ENCODE measurements at regions not wholly inside any gene's neighbourhood (a gene's known extent, or its start where the extent isn't known, plus 50 kb on each side); places are given as distances from the start of the nearest gene placed in this dataset.

DNA sequence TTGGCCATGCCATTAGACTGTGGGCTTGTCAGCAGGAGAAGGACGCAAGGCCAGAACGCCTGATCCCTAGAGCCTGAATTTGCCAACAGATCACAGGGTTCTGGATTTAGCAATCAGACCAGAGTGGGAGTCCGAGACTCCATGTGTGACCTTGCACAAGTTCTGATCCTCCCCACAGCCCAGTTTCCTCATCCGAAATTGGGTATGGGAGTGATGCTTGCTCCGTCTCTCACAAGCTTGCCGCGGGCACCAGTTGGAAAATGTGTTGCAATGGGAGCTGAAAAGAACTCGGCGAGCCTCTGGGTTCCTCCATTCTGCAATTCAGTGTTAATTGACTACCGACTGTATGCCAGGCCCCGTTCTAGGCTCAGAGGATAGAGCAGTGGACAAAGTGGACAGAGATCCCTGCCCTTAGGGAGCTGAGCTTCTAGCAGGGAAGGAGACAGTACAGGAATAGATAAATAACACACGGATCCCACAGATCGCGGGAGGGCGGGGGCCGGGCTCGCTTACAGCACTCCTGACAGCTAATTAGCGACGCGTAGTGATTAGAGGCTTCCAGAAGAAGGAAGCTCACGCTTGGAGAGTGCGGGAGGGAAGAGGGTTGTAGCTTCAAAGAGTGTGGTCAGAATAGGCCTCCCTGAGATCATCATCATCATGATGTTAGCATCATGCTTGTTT lies 150.4 kb upstream of the CIBAR2 start:
- DNase-seq (ENCODE audit: low spot score in 2 of 2): no peak
- intact Hi-C loops (cut with DNase I; ENCODE audit: low total_unique reads): no loop called here
- TF ChIP-seq POLR2A (IDR thresholded peaks at IDR 0.05): no peak
- TF ChIP-seq, protein P1, sequence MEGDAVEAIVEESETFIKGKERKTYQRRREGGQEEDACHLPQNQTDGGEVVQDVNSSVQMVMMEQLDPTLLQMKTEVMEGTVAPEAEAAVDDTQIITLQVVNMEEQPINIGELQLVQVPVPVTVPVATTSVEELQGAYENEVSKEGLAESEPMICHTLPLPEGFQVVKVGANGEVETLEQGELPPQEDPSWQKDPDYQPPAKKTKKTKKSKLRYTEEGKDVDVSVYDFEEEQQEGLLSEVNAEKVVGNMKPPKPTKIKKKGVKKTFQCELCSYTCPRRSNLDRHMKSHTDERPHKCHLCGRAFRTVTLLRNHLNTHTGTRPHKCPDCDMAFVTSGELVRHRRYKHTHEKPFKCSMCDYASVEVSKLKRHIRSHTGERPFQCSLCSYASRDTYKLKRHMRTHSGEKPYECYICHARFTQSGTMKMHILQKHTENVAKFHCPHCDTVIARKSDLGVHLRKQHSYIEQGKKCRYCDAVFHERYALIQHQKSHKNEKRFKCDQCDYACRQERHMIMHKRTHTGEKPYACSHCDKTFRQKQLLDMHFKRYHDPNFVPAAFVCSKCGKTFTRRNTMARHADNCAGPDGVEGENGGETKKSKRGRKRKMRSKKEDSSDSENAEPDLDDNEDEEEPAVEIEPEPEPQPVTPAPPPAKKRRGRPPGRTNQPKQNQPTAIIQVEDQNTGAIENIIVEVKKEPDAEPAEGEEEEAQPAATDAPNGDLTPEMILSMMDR (IDR thresholded peaks at IDR 0.05): no peak
- WGBS, 2 donors: 85 to 88% methylated on average over 22 of the region's 22 CpGs
- no peak overlapping the region for H3K4me3 ChIP-seq (ENCODE audit: low read depth, poor library complexity, severe bottlenecking)

DNA sequence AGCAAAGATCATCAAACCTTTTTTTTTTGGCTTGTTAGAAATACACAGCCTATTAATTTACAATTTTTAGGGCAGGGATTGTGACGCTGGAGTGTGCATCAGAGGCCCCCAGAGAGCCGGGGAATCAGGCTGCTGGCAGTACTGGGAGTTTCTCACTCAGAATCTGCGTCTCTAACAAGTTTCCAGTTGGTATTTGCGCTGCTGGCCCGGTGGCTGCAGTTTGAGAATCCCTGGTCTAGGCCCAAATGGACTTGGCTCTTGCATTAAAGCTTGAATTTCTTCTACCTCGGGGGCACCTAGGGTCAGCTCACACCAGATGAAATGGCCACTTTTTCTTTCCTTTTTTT lies 150.9 kb upstream of the CIBAR2 start:
- no peak for DNase-seq (ENCODE audit: low spot score in 2 of 2)
- 71 to 79% methylated on average over 6 of the region's 6 CpGs for WGBS, 2 donors
- TF ChIP-seq POLR2A (IDR thresholded peaks at IDR 0.05): no peak
- TF ChIP-seq, protein P1 (IDR thresholded peaks at IDR 0.05): no peak
- no peak overlapping the region for H3K4me3 ChIP-seq (ENCODE audit: low read depth, poor library complexity, severe bottlenecking)
- intact Hi-C loops (cut with DNase I; ENCODE audit: low total_unique reads): no loop called here

DNA sequence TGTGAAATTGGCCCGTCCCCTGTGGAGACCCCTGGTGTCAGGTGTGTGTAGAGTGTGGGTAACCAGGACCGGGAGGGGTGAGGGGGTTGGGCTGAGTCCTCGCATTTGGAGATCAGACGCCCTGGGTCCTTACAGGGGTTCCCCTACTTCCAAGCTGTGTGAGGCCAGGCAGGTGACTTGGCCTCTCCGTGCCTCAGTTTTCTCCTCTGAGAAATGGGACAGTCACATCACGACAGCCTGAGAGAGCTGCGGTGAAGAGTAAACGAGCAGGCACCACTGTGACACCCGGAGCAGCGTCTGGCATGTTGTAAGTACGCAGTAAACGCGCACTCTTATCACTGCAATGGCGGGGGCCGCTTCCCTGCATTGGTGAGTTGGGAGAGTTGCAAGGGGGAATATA lies 152.5 kb upstream of the CIBAR2 start:
- TF ChIP-seq, protein P1 (IDR thresholded peaks at IDR 0.05): no peak
- no peak for TF ChIP-seq POLR2A (IDR thresholded peaks at IDR 0.05)
- no peak for DNase-seq (ENCODE audit: low spot score in 2 of 2)
- WGBS, 2 donors: 85 to 92% methylated on average over 15 of the region's 15 CpGs
- no peak overlapping the region for H3K4me3 ChIP-seq (ENCODE audit: low read depth, poor library complexity, severe bottlenecking)
- intact Hi-C loops (cut with DNase I; ENCODE audit: low total_unique reads): no loop called here

DNA sequence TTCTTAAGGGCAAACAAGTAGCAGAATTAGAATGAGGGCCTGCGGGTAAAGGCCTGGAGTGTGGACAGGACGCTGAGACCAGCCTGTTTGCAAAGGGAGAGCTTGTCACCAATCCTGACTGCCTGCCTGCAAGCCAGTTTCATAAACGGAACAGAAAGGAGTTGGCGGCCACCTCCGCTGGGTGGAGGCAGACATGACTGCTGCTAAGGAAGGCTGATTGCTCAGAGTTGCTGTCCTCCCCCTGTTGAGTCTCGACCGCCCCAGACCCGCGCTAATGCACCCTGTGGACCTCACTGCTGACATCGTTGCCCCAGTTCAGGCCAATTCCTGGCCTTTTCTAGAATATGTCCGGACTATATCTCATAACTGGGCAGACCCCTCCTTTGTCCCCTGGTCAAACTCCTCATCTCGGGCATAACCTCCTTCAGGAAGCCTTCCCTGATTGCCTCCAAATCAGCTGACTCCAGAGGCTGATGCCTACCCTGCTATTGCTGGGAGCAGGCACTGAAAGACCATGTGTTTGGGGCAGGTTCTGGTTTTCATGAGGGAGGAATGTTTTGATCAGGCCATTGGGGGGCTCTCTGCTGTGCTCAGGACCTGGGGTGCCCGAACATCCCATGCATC lies 153.0 kb upstream of the CIBAR2 start:
- intact Hi-C loops (cut with DNase I; ENCODE audit: low total_unique reads): no loop called here
- no peak for TF ChIP-seq POLR2A (IDR thresholded peaks at IDR 0.05)
- TF ChIP-seq, protein P1 (IDR thresholded peaks at IDR 0.05): no peak
- WGBS, 2 donors: 89% methylated on average over 13 of the region's 13 CpGs
- DNase-seq (ENCODE audit: low spot score in 2 of 2): no peak
- no peak overlapping the region for H3K4me3 ChIP-seq (ENCODE audit: low read depth, poor library complexity, severe bottlenecking)

DNA sequence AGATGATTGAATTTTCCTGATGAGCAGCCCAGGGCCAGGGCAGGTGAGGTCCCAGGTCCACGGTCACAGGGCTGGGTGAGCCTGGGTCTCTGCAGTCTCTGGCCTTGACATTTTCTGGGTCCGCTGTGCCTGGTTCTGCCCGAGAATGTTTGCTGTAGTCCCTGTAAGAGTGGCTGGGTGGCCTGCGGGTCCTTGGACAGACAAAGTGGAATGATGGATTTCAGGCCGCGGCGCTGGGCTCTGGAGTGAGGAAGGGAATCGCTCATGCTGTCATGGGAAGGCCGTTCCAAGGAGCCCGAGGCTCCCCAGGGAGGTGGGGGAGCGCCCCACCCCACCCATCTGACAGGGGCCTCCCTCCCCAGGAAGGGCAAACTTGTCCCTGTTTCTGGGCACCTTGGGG lies 153.5 kb upstream of the CIBAR2 start:
- no peak for TF ChIP-seq POLR2A (IDR thresholded peaks at IDR 0.05)
- TF ChIP-seq, protein P1 (IDR thresholded peaks at IDR 0.05): no peak
- no peak overlapping the region for H3K4me3 ChIP-seq (ENCODE audit: low read depth, poor library complexity, severe bottlenecking)
- no peak for DNase-seq (ENCODE audit: low spot score in 2 of 2)
- 86 to 92% methylated on average over 11 of the region's 11 CpGs for WGBS, 2 donors
- intact Hi-C loops (cut with DNase I; ENCODE audit: low total_unique reads): no loop called here

DNA sequence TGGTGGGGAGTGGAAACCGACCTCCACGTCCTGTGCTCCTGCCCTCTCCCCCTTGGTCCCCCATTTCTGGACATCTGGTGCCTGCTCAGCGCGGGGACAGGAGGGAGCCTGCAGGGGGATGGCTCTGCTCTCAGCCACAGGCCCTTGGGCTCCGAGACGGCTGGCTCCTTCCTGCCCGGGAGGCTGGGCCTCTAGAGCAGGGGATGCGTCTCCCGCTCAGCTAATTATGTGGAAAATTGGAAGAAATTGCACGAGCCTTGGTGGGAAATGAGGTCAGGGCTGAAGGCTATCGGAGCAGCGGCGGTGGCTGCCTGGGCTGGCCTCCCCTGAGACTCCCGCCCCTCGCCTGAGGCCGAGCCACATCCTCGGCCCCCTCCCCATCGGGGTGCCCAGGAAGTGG lies 154.6 kb upstream of the CIBAR2 start:
- TF ChIP-seq, protein P1 (IDR thresholded peaks at IDR 0.05): no peak
- TF ChIP-seq POLR2A (IDR thresholded peaks at IDR 0.05): no peak
- intact Hi-C loops (cut with DNase I; ENCODE audit: low total_unique reads): no loop called here
- 64 to 67% methylated on average over 18 of the region's 18 CpGs for whole genome bisulfite sequencing, 2 donors
- H3K4me3 ChIP-seq (ENCODE audit: low read depth, poor library complexity, severe bottlenecking): no peak overlapping the region
- DNase-seq (ENCODE audit: low spot score in 2 of 2): no peak

Data from lower leg skin (tissue), 4 donors.